GM12892 (cell line): ENCODE measurements at regions not wholly inside any gene's neighbourhood (a gene's known extent, or its start where the extent isn't known, plus 50 kb on each side); places are given as distances from the start of the nearest gene placed in this dataset.

Source experiments
- DNase-seq: peaks from one replicate; pipeline ENCODE4 v3.0.0; 2011; ENCODE audit not compliant: insufficient read length
- FAIRE-seq: peaks from 2 replicates; lab custom pipeline; 2011; peaks lifted over from hg19 to GRCh38; lab: Jason Lieb, UNC
- POLR2A ChIP-seq: IDR thresholded peaks from 2 replicates; pipeline ENCODE4 v1.6.1; 2011; ENCODE audit warnings: low read depth, low read length, control low read depth
- POLR2AphosphoS5 ChIP-seq: IDR thresholded peaks from 2 replicates; pipeline ENCODE4 v1.6.1; 2011; ENCODE audit warnings: low read depth, low read length, control low read depth
- TAF1 ChIP-seq: IDR thresholded peaks from 2 replicates; pipeline ENCODE4 v1.6.1; 2011; ENCODE audit warnings: low read depth, mild to moderate bottlenecking, control low read depth, low read length, borderline replicate concordance

DNA sequence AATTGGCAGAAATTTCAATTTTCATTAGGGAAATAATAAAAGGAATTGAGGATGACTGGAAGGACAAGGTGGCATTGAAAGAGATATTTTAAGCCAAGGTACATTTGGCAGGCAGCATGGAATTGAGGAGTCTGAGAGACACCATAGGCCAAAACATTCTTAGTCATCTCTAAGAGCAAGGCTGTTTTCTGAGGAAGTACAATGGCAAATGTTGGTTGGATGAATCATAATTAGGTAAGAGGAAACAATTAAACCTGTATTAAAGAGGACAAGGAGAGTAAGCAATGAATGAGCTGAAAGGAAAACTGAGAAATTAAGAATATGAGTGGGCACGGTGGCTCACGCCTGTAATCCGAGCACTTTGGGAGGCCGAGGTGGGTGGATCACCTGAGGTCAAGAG lies 86.3 kb downstream of the MRPL32 start:
- FAIRE-seq (no peak), DNase-seq (no peak)
- TF ChIP-seq POLR2AphosphoS5, result no peak
- TF ChIP-seq POLR2A, result no peak
- no peak for TF ChIP-seq TAF1

DNA sequence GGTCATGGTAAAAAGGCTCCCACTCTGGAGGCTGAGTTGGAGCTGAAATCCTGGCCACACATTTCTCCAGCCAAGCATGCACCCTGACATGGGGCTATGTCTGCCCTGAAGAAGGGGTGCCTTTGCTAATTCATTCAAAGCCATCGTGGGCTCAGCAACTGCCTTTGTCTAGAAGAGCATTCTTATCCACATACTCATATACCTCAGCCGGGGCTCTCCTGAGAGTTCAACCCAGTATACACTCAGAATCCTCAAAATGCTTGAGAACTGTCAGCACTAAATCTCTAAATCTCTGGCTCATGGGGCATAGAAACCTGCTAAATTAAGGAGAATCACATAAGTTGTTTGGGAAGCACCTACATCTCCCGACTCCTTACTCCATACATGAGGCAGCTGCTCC lies 89.3 kb downstream of the MRPL32 start:
- TF ChIP-seq POLR2AphosphoS5, result no peak
- no peak for TF ChIP-seq TAF1
- no peak for TF ChIP-seq POLR2A
- no peak for FAIRE-seq
- DNase-seq, result no peak

DNA sequence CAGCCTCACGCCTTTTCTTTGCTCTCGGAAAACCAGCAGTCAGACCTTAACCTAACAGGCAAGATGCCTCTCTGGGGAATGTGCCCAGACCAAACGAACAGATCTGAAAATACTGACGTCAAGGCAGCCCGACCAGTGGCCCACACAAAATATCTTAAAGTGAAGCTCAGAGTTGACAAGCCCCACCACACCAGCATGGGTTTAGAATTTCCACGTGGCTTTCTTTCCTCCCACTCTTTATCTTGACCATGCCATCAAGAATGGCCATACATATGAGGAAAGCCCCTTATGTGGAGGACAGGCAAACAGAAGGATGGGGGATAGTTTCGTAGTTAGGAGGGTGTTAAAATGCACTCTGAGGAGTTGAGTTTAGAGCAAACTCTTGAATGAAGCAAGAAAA lies 89.8 kb downstream of the MRPL32 start:
- TF ChIP-seq POLR2AphosphoS5, result no peak
- no peak for TF ChIP-seq TAF1
- no peak for TF ChIP-seq POLR2A

DNA sequence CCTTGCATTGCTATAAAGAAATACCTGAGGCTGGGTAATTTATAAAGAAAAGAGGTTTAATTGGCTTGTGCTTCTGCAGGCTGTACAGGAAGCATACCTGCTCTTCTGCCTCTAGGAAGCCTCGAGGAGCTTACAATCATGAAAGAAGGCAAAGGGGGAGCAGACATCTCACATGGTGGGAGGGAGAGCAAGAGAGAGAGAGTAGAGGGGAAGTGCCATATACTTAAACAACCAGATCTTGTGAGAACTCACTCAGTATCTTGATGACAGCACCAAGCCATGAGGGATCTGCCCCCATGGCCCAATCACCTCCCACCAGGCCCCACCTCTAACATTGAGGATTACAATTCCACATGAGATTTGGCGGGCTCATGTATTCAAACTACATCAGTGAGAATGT lies 79.1 kb upstream of the HECW1 start:
- DNase-seq, result no peak

More for the DNA sequence above, 89.8 kb downstream of the MRPL32 start:
- FAIRE-seq, result no peak
- no peak for DNase-seq

DNA sequence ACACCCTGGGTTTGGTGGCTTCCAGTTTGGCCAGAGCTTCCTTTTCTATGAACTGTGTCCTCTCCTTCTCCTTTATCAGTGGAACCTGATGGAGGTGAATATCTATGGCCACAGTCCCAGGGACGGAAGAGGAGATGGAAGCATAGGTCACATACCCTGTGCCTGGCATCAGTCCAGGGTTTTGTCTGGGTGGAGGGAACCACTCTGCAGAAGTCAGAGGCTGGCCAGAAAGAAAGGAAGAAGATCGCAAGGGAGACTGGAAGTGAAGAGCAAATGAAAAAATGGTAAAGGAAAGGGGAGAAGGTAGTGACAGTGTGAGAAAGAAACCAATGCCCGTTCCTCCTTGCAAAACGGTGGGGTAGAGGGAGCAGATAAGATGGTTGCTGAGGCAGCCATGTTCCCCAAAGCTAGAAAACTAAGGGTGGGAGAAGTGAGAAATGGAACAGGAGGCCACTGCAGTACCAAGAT lies 77.9 kb upstream of the HECW1 start:
- no peak for TF ChIP-seq POLR2A
- no peak for TF ChIP-seq POLR2AphosphoS5
- no peak for TF ChIP-seq TAF1
- DNase-seq (no peak), FAIRE-seq (no peak)

More for the DNA sequence above, 79.1 kb upstream of the HECW1 start:
- no peak for FAIRE-seq
- TF ChIP-seq TAF1 (no peak), POLR2AphosphoS5 (no peak), POLR2A (no peak)

DNA sequence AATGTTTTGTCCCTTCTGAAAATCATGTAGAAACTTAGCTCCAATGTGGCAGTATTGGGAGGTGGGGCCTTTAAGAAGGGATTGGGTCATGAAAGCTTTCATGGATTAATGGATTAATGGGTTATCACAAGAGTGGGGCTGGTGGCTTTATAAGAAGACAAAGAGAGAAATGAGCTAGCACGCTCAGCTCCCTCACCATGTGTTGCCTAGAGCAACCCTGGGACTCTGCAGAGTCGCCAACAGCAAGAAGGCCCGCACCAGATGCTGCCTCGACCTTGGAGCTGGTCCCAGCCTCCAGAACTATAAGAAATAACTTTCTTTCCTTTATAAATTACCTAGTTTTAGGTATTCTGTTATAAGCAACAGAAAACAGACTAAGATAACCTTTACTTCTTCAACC lies 74.9 kb upstream of the HECW1 start:
- DNase-seq (no peak), FAIRE-seq (no peak)
- no peak for TF ChIP-seq TAF1
- TF ChIP-seq POLR2AphosphoS5, result no peak
- no peak for TF ChIP-seq POLR2A

DNA sequence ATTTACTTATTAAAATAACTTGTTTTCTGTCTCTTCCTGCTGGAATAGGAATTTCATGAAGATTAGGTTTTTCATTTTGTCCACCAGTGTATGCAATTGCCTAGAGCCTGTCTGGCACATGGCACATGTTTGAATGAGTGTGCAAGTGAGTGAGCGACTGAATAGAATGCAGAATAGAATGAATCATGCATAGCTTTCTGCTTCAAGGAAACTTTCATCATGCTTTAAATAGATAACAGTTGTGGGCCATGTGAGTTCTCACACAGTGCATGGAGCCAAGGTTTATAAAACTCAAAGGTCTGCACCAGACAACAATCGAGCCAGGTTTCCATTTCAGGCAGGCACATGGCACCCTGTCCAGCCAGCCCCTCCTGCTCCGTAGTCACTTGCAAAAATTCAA lies 74.2 kb upstream of the HECW1 start:
- FAIRE-seq (no peak), DNase-seq (no peak)
- TF ChIP-seq TAF1, result no peak
- no peak for TF ChIP-seq POLR2A

DNA sequence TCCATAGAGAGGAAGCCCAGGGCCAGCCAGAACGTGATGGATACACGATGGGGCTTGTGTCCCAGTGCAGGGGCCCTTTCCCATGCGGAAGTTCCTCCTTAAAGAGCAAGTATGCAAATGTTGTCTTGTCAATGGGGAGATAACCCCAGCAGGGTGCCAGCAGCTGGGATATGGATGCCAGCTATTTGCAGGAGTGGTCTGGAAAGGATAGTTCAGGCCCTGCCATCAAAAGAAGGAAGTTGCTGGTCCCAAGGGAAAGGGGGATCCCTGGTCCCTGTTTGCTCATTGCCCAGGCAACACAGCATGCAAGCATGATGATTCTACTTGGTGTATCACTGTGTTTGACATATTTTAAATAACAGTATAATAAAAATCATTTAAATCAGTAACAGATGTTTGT lies 73.1 kb upstream of the HECW1 start:
- DNase-seq (no peak), FAIRE-seq (no peak)
- TF ChIP-seq POLR2A (no peak), POLR2AphosphoS5 (no peak), TAF1 (no peak)

DNA sequence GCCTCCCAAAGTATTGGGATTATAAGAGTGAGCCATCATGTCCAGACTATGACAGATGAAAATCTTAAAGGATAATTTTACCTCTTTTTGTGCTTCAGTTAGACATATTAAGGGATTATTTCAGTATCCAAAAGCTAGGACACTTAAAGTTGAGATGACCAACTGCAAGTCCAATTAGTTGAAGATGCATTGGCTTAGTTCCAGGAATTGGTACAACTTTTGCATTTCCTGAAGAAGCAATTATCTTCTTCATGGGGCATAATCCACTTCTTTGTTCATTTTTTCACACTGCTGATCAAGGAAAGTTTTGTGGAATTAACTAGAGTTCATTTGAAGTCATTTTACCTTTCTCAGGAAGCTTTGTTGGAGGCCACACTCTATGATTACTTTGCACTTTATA lies 72.0 kb upstream of the HECW1 start:
- no peak for DNase-seq
- TF ChIP-seq POLR2A (no peak), POLR2AphosphoS5 (no peak), TAF1 (no peak)
- no peak for FAIRE-seq

DNA sequence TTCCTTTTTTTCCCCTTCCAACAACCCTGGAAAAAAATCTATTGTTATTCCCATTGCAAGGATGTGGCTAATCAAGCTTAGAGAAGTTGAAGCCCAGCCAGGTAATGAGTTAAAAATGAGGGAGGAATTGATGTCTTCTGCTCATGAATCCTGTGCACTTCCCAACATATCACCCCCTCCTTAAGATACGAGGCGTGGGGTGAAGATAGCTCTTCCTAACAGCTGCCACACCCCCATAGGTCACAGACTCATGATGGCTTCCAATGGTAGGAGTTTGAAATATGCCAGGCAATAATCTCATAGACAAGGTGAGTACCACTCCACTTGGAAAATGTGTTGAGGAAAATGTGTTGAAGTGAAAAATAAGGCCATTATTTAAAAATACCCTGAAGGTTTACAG lies 71.3 kb upstream of the HECW1 start:
- no peak for TF ChIP-seq TAF1
- no peak for TF ChIP-seq POLR2A
- no peak for TF ChIP-seq POLR2AphosphoS5
- no peak for FAIRE-seq
- no peak for DNase-seq

DNA sequence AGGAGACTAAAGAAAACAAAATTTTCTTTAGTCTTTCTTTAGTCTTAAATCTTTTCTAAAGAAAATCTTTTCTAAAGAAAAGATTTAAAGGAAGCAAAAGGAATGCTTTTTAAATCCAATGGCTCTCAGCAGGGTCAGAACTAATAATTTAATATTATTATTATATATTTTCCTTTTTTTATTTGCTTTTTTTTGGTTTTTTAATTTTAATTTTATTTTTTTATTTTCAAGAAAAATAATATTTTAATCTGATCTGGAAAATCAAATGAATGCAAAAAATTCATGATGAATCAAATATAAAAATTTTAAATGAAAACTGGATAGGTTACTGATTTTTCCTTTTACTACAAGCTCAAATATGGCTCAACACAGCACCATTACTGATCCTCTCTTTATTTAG lies 70.7 kb upstream of the HECW1 start:
- no peak for TF ChIP-seq TAF1
- TF ChIP-seq POLR2A, result no peak
- no peak for TF ChIP-seq POLR2AphosphoS5
- DNase-seq (no peak), FAIRE-seq (no peak)

DNA sequence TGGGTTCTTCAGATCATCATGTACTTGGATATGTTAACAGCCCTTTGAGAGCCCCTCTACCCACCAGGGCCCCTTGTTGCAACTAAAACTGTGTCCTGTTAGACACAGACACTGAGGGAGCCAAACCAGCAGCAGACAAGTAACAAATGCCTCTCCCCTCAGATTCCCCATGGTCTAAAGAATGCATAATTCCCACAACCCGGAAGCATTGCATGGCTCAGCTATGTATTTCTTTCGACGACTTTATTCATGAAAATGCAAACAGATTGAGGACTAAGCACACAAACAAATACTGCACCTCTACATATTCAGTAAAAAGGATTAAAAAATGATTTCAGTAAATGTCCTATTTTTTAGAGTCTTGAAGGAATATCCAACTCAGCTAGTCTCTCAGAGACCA lies 70.1 kb upstream of the HECW1 start:
- FAIRE-seq (no peak), DNase-seq (no peak)
- TF ChIP-seq POLR2AphosphoS5, result no peak
- no peak for TF ChIP-seq TAF1
- no peak for TF ChIP-seq POLR2A
